ENCODE measurements at regions not wholly inside any gene's neighbourhood (a gene's known extent, or its start where the extent isn't known, plus 50 kb on each side); places are given as distances from the start of the nearest gene placed in this dataset.

DNA sequence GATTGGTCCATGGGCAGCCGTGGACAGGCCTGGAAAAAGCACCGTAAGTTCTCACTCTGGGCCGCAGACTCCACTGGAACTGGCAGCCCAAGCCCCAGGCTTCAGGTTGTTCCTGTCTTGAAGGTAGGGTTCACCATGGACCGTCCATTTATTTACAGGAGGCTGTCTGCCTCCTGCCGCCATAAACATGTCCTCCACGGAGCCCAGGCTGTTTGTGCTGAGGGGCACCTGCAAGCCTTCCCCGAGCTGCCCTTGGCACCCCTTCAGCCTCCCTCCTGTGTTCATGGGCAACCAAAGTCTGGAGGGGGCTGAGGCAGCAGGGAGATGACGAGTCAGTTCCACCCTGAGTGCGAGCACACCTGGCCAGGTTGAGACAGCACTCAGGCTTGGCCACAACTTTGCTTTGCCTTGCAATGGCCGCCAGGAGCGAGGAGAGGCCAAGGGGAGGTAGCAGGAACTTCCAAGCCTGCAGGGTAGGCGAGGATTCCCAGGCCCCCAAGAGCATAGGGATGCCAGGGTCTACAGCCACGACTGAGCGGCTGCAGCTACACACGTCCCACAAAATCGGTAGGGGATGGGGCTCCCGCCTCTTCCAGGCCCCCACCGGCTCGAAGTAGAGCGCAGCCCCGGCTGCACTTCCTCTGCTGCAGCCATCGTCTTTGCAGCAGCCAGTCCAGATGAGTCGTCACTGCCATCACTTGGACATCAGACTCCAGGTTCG is 1625.6 kb upstream of the ACO1 start:
- Histone ChIP-seq H3K4me1 (ENCODE audit: insufficient read depth, low read length) (peaks cover 5% of the 10 kb centered on the region; the same call in 1 of the 2 replicates), H3K36me3 (ENCODE audit: insufficient read depth, low read length) (no peaks in the 10 kb centered on the region), H3K9me3 (ENCODE audit: control insufficient read depth, insufficient read depth, low read length) (peaks cover 3% of the 10 kb centered on the region; the same call in 1 of the 2 replicates), H3K9ac (ENCODE audit: low read depth, low read length) (no peak overlapping the region)

DNA sequence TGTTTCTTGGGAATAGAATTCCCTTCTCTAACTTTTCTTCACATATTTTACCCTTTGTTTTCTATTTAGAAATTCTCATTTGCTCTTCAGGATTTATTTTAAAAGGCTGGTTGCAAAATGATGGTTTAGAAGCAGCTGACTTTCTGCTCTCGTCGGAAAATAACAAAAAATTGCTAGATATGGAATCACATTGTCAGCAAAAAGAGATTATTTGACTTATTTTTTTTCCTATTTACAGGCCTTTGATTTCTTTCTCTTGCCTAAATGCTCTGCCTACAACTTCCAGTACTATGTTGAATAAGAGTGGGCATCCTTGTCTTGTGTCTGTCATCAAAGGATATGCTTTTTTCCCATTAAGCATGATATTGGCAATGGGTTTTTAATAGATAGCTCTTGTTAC is 1619.1 kb upstream of the ACO1 start:
- H3K36me3 ChIP-seq (ENCODE audit: insufficient read depth, low read length): no peaks in the 10 kb centered on the region
- H3K9me3 ChIP-seq (ENCODE audit: control insufficient read depth, insufficient read depth, low read length): no peaks in the 10 kb centered on the region; the same call in 1 of the 2 replicates
- peaks cover 5% of the 10 kb centered on the region; the same call in 1 of the 2 replicates for H3K4me1 ChIP-seq (ENCODE audit: insufficient read depth, low read length)
- no peak overlapping the region for H3K9ac ChIP-seq (ENCODE audit: low read depth, low read length)

DNA sequence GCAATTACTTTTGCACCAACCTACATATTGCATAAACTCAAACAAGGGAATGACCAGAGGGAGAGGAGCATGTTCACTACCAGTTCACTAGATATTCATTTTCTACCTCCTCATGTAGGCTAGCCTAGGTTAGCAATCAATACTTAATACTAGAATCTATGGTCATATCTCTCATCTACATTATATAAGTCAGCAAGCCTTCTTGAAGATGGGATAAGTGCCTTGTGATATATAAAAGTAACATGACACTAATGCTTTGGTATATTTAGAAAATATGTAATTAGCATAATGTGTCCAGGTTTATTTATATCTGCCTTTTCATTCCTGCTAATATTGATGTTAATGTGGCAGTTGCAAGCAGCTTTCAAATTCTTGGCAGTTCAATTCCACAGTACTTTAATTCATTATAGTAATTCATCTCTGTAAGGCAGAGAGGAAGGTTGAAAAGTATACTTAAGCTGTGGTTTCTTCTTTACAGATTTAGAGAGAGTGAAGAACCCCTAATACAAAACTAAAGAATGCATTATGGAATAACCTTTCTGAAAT is 1613.2 kb upstream of the ACO1 start:
- Histone ChIP-seq H3K9ac (ENCODE audit: low read depth, low read length) (no peak overlapping the region), H3K9me3 (ENCODE audit: control insufficient read depth, insufficient read depth, low read length) (no peaks in the 10 kb centered on the region)

DNA sequence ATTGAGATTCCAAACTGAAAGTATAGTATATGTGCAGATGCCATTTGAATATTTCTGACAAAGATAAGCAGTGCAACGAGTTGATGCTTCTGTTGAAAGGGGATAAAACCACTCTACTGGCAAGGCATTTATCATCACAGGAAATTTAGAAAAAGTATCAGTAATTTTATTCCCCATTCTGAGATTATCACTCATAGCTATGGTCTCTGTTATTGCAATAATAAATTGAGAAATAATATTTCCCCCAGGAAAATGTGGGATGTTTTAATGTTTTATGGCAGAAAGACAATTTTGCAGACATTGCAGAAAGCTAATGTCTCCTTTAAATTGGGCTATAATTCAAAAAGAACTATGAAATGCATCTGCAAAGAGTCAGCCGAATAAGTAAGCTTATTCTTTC is 1612.7 kb upstream of the ACO1 start:
- Histone ChIP-seq H3K9me3 (ENCODE audit: control insufficient read depth, insufficient read depth, low read length) (no peaks in the 10 kb centered on the region), H3K9ac (ENCODE audit: low read depth, low read length) (no peak overlapping the region), H3K4me1 (ENCODE audit: insufficient read depth, low read length) (no peaks in the 10 kb centered on the region), H3K36me3 (ENCODE audit: insufficient read depth, low read length) (no peaks in the 10 kb centered on the region)

More for the DNA sequence above, 1613.2 kb upstream of the ACO1 start:
- no peaks in the 10 kb centered on the region for H3K4me1 ChIP-seq (ENCODE audit: insufficient read depth, low read length)
- no peaks in the 10 kb centered on the region for H3K36me3 ChIP-seq (ENCODE audit: insufficient read depth, low read length)

DNA sequence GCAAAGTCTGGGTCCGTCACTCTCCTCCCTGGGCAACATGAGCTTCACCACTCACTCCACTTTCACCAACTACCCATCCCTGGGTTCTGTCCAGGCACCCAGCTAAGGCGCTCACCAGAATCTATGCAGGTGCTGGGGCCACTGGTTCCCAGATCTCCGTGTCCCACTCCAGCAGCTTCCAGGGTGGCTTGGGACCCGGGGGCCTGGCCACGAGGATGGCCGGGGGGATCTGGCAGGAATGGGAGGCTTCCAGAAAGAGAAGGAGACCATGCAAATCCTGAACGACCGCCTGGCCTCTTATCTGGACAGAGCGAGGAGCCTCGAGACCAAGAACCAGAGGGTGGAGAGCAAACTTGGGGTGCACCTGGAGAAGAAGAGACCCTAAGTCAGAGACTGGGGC is 1611.0 kb upstream of the ACO1 start:
- H3K4me1 ChIP-seq (ENCODE audit: insufficient read depth, low read length): no peaks in the 10 kb centered on the region
- no peaks in the 10 kb centered on the region for H3K9me3 ChIP-seq (ENCODE audit: control insufficient read depth, insufficient read depth, low read length)
- no peaks in the 10 kb centered on the region for H3K36me3 ChIP-seq (ENCODE audit: insufficient read depth, low read length)
- H3K9ac ChIP-seq (ENCODE audit: low read depth, low read length): no peak overlapping the region

DNA sequence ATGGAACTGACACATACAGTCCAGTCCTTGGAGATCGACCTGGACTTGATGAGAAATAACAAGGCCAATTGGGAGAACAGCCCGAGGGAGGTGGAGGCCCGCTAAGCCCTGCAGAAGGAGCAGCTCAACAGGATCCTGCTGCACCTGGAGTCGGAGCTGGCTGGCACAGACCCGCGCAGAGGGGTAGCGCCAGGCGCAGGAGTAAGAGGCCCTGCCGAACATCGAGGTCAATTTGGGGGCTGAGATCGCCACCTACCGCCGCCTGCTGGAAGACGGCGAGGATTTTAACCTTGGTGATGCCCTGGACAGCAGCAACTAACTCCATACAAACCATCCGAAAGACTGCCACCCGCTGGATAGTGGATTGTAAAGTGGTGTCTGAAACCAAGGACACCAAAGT is 1610.1 kb upstream of the ACO1 start:
- no peaks in the 10 kb centered on the region for H3K36me3 ChIP-seq (ENCODE audit: insufficient read depth, low read length)
- no peaks in the 10 kb centered on the region for H3K4me1 ChIP-seq (ENCODE audit: insufficient read depth, low read length)
- no peaks in the 10 kb centered on the region for H3K9me3 ChIP-seq (ENCODE audit: control insufficient read depth, insufficient read depth, low read length)
- no peak overlapping the region for H3K9ac ChIP-seq (ENCODE audit: low read depth, low read length)

DNA sequence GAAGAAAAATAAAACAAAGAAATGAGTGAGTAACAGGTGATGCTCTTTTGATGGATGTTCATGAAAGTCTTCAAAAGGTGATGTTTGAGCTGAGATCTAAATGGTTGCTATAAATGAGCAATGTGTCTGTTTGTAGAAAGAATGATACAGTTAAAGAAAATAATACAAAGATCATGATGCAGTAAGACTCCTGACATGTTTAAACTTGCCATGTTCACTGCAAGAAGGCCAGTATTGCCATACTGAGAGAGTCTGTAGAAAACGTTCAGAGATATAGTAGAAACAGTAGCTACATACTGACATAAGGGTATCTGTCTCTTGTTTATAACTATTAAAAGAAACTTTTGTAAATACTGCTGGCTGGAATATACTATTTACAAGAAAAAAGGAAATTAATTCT is 1609.2 kb upstream of the ACO1 start:
- Histone ChIP-seq H3K9me3 (ENCODE audit: control insufficient read depth, insufficient read depth, low read length) (no peaks in the 10 kb centered on the region), H3K4me1 (ENCODE audit: insufficient read depth, low read length) (no peaks in the 10 kb centered on the region), H3K9ac (ENCODE audit: low read depth, low read length) (no peak overlapping the region), H3K36me3 (ENCODE audit: insufficient read depth, low read length) (no peaks in the 10 kb centered on the region)

DNA sequence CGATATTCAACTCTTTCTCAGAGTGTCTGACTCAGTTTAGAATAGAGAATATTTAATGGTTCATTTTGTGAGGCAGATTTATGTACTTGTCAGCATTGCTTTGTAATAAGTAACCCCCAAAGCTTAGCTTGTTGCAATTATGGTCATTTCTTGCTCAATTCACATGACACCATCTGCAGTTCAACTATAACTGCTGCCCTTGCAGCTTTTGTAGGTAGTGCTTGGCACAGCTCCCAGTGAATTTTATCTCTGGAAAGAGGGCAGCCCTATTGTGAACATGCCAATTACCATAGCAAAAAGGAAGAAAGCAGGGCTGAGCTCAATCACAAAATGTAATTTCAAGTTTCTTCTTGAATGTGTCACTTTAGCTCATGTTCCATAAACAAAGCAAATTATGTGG is 1587.7 kb upstream of the ACO1 start:
- H3K36me3 ChIP-seq (ENCODE audit: insufficient read depth, low read length): no peaks in the 10 kb centered on the region
- no peak overlapping the region for H3K9ac ChIP-seq (ENCODE audit: low read depth, low read length)
- H3K9me3 ChIP-seq (ENCODE audit: control insufficient read depth, insufficient read depth, low read length): no peaks in the 10 kb centered on the region; the same call in 1 of the 2 replicates
- peaks cover 7% of the 10 kb centered on the region; the same call in 1 of the 2 replicates for H3K4me1 ChIP-seq (ENCODE audit: insufficient read depth, low read length)

DNA sequence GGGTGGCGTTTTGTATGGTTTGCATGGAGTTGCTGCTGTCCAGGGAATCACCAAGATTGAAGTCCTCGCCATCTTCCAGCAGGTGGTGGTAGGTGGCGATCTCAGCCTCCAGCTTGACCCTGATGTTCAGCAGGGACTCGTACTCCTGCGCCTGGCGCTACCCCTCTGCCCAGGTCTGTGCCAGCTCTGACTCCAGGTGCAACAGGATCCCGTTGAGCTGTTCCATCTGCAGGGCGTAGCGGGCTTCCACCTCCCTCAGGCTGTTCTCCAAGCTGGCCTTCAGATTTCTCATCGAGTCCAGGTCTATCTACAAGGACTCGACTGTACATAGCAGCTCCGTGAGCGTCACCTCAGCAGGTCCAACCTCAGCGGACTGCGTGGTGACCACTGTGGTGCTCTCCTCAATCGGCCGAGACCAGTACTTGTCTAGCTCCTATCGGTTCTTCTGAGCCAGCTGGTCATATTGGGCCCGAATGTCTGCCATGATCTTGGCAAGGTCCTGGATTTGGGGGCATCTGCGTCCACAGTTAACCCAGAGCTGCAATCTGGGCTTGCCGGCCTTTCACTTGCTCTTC is 1584.8 kb upstream of the ACO1 start:
- Histone ChIP-seq H3K36me3 (ENCODE audit: insufficient read depth, low read length) (no peaks in the 10 kb centered on the region), H3K4me1 (ENCODE audit: insufficient read depth, low read length) (peaks cover 7% of the 10 kb centered on the region; the same call in 1 of the 2 replicates), H3K9ac (ENCODE audit: low read depth, low read length) (no peak overlapping the region), H3K9me3 (ENCODE audit: control insufficient read depth, insufficient read depth, low read length) (no peaks in the 10 kb centered on the region; the same call in 1 of the 2 replicates)

DNA sequence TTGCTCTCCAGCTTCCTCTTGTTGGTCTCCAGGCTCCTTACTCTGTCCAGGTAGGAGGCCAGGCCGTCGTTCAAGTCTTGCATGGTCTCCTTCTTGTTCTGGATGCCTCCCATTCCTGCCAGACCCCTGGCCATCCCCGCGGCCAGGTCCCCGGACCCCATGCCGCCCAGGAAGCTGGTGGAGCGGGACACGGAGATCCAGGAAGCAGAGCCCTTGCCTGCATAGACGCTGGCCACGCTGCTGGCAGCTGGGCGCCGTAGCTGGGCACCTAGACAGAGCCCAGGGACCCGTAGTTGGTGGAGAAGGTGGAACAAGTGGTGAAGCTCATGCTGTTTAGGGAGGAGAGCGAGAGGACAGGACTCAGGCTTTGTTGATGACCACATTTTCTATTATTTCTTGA is 1584.0 kb upstream of the ACO1 start:
- H3K4me1 ChIP-seq (ENCODE audit: insufficient read depth, low read length): peaks cover 7% of the 10 kb centered on the region; the same call in 1 of the 2 replicates
- no peaks in the 10 kb centered on the region; the same call in 1 of the 2 replicates for H3K9me3 ChIP-seq (ENCODE audit: control insufficient read depth, insufficient read depth, low read length)
- no peaks in the 10 kb centered on the region for H3K36me3 ChIP-seq (ENCODE audit: insufficient read depth, low read length)
- H3K9ac ChIP-seq (ENCODE audit: low read depth, low read length): no peak overlapping the region

DNA sequence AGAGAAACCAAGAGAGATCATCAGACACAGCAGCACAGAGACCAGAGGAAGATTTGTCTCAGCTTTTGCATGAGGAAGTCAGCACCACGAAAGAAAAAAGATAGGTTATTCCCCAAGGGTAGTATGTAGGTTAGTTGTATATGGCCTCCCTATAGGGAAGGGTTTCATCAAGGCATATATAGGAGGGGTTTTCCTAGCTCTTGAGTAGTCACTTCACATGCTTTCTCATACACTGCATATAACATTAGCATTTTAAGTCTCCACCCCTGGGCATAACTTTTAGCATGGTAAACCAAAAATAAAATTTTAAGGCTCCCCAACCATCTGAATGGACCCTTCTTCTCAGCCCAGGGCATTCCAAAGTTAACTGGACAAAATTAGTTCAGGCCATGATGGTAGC is 1571.6 kb upstream of the ACO1 start:
- H3K9ac ChIP-seq (ENCODE audit: low read depth, low read length): no peak overlapping the region
- no peaks in the 10 kb centered on the region for H3K9me3 ChIP-seq (ENCODE audit: control insufficient read depth, insufficient read depth, low read length)
- no peaks in the 10 kb centered on the region for H3K36me3 ChIP-seq (ENCODE audit: insufficient read depth, low read length)
- H3K4me1 ChIP-seq (ENCODE audit: insufficient read depth, low read length): no peaks in the 10 kb centered on the region

DNA sequence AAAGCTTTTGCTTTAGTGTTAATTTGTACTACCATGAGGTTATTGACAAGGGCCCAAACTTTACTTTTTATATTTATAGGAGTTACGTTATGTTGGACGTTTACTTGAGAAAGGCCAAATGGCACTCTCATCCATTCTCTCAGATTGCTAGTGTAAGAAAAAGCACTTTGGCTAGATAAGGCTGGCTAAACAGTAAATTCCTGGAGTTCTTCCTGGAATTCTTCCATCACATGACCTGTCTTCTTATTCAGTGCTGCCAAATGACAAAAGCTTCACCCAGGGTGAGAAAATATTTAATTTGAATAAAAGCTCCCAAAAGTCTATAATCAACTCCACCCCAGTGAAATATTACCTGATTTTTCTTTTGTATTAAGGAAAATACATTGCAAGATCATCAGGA is 1568.9 kb upstream of the ACO1 start:
- H3K9me3 ChIP-seq (ENCODE audit: control insufficient read depth, insufficient read depth, low read length): no peaks in the 10 kb centered on the region
- no peaks in the 10 kb centered on the region for H3K36me3 ChIP-seq (ENCODE audit: insufficient read depth, low read length)
- H3K9ac ChIP-seq (ENCODE audit: low read depth, low read length): no peak overlapping the region
- no peaks in the 10 kb centered on the region for H3K4me1 ChIP-seq (ENCODE audit: insufficient read depth, low read length)

DNA sequence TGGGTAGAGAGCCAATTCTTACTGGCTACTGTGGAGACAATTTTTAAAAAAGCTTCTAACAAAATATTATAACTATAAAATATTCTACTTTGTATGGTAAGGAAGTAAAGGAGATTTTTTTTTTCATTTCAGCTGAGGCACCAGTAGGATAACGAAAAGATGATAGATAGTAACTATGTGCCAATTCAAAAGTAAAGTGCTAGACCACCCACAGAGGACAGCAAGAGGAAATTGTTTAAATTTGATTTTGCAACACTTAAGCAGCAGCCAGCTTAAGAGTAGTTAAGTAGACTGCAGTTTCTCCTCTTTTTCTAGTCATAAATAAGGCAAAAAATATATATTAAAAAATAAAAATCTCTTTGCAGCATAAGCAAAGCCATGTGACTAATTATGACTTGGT is 1539.3 kb upstream of the ACO1 start:
- Histone ChIP-seq H3K4me1 (ENCODE audit: insufficient read depth, low read length) (no peaks in the 10 kb centered on the region), H3K9me3 (ENCODE audit: control insufficient read depth, insufficient read depth, low read length) (no peaks in the 10 kb centered on the region), H3K9ac (ENCODE audit: low read depth, low read length) (no peak overlapping the region), H3K36me3 (ENCODE audit: insufficient read depth, low read length) (no peaks in the 10 kb centered on the region)

DNA sequence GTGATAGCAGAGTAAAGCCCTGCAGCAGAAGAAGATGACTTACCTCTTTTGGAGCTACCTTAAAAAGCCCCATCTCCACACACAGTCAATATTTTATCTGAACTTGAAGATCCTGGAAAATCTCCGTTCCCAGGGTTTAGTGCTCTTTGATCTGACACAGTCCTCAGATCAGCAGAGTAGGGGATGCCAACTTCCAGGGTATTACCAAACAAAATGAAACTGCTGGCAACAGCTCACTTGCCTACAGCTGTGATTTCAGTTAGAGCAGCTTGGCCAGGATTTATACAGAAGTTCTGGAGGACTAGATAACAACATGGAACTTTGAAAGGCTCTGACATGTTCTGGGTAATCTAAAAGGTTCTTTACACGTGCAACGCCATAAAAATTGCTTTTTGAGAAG is 1537.8 kb upstream of the ACO1 start:
- H3K4me1 ChIP-seq (ENCODE audit: insufficient read depth, low read length): no peaks in the 10 kb centered on the region

DNA sequence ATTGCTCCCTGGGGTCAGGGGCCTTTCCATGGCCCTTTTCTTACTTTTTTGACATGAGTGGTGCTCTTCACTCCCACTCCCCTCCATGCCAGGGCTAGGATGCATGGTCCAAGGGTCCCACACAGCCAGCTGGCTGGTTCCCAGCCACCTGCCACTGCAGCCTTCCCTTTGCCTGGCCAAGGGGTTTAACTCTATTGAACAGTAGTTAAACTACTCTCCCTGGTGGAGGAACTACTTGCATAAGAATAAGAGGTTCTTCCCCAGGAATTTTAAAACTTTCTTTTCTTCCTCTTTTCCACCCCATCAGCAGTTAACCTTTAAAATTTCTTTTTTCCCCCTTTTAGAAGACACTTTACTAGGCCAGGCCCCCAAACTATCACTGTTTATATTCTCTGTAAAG is 1532.8 kb upstream of the ACO1 start:
- Histone ChIP-seq H3K4me1 (ENCODE audit: insufficient read depth, low read length) (no peaks in the 10 kb centered on the region; the same call in 1 of the 2 replicates), H3K36me3 (ENCODE audit: insufficient read depth, low read length) (no peaks in the 10 kb centered on the region), H3K9me3 (ENCODE audit: control insufficient read depth, insufficient read depth, low read length) (no peaks in the 10 kb centered on the region), H3K9ac (ENCODE audit: low read depth, low read length) (no peak overlapping the region)

More for the DNA sequence above, 1537.8 kb upstream of the ACO1 start:
- no peaks in the 10 kb centered on the region for H3K9me3 ChIP-seq (ENCODE audit: control insufficient read depth, insufficient read depth, low read length)
- H3K9ac ChIP-seq (ENCODE audit: low read depth, low read length): no peak overlapping the region
- H3K36me3 ChIP-seq (ENCODE audit: insufficient read depth, low read length): no peaks in the 10 kb centered on the region
